ENCODE measurements at regions not wholly inside any gene's neighbourhood (a gene's known extent, or its start where the extent isn't known, plus 50 kb on each side); places are given as distances from the start of the nearest gene placed in this dataset.

GRCh38 chr16:5895976-5896375, 798.4 kb upstream of the EEF2KMT start:
- Histone ChIP-seq H3K4me1 (ENCODE audit: control insufficient read depth in 5 of 5, insufficient read depth in 5 of 5, low read length in 5 of 5) (no peaks in the 10 kb centered on the region), H3K9ac (ENCODE audit: insufficient read depth in 1 of 2, low read length in 2 of 2) (no peak overlapping the region), H3K4me3 (no peak overlapping the region), H3K27ac (ENCODE audit: low read depth in 1 of 2, low read length in 1 of 2) (no peak overlapping the region), H3K36me3 (ENCODE audit: control insufficient read depth in 4 of 4, insufficient read depth in 4 of 4, low read length in 4 of 4) (no peaks in the 10 kb centered on the region), H3K27me3 (ENCODE audit: control insufficient read depth in 3 of 3, insufficient read depth in 3 of 3, low read length in 2 of 3) (no peaks in the 10 kb centered on the region), H3K9me3 (ENCODE audit: control insufficient read depth in 4 of 4, insufficient read depth in 3 of 4, low read length in 3 of 4) (peaks cover 0 to 5% (median 1%) of the 10 kb centered on the region in 4 donors)
- no peak for TF ChIP-seq CTCF (IDR thresholded peaks at IDR 0.05; ENCODE audit: control extremely low read depth, extremely low read depth)
- ATAC-seq (ENCODE audit: insufficient read depth, low FRiP score): no peak
- 24 to 25% methylated on average over 5 of the region's 5 CpGs for WGBS, 2 donors
- peak in 1 of 3 donors; percentile 6 for DNase-seq

- no peak for TF ChIP-seq CTCF (IDR thresholded peaks at IDR 0.05; ENCODE audit: control extremely low read depth, extremely low read depth)
- DNase-seq (no peak), ATAC-seq (ENCODE audit: insufficient read depth, low FRiP score) (no peak)
- no peak overlapping the region for H3K27ac ChIP-seq (ENCODE audit: low read depth in 1 of 2, low read length in 1 of 2)
- H3K36me3 ChIP-seq (ENCODE audit: control insufficient read depth in 4 of 4, insufficient read depth in 4 of 4, low read length in 4 of 4): no peaks in the 10 kb centered on the region
- H3K27me3 ChIP-seq (ENCODE audit: control insufficient read depth in 3 of 3, insufficient read depth in 3 of 3, low read length in 2 of 3): no peaks in the 10 kb centered on the region
- H3K9me3 ChIP-seq (ENCODE audit: control insufficient read depth in 4 of 4, insufficient read depth in 3 of 4, low read length in 3 of 4): peaks cover 0 to 3% (median 0%) of the 10 kb centered on the region in 4 donors
- H3K4me3 ChIP-seq: no peak overlapping the region
- 83 to 85% methylated on average over 4 of the region's 4 CpGs for WGBS, 2 donors
- H3K9ac ChIP-seq (ENCODE audit: insufficient read depth in 1 of 2, low read length in 2 of 2): no peak overlapping the region
- H3K4me1 ChIP-seq (ENCODE audit: control insufficient read depth in 5 of 5, insufficient read depth in 5 of 5, low read length in 5 of 5): no peaks in the 10 kb centered on the region
These were observed 797.5 kb upstream of the EEF2KMT start for GRCh38 chr16:5895137-5895536.

DNA sequence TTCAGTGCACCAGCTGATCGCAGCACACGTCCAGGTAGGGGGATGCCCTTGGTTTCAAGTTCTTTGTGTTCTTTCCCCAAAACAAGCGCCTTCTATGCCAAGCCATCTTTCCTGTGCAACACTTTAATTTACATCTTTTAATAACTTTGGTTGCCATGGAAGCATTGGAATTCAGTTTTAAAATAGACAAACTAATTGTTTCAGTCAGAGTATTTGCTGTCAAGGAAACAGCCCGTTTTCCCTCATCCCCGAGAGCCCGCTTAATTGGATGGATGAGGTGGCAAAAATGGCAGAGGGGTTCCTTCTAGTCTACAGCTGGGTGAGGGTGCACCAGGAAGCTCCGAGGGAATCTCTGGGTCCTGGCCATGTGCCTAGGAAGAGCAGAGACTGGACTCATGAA, 793.7 kb upstream of the EEF2KMT start:
- no peaks in the 10 kb centered on the region for H3K4me1 ChIP-seq (ENCODE audit: control insufficient read depth in 5 of 5, insufficient read depth in 5 of 5, low read length in 5 of 5)
- WGBS, 2 donors: 72% methylated on average over 7 of the region's 7 CpGs
- no peaks in the 10 kb centered on the region for H3K36me3 ChIP-seq (ENCODE audit: control insufficient read depth in 4 of 4, insufficient read depth in 4 of 4, low read length in 4 of 4)
- no peak overlapping the region for H3K4me3 ChIP-seq
- no peak overlapping the region for H3K27ac ChIP-seq (ENCODE audit: low read depth in 1 of 2, low read length in 1 of 2)
- H3K9ac ChIP-seq (ENCODE audit: insufficient read depth in 1 of 2, low read length in 2 of 2): no peak overlapping the region
- no peak for TF ChIP-seq CTCF (IDR thresholded peaks at IDR 0.05; ENCODE audit: control extremely low read depth, extremely low read depth)
- no peak for ATAC-seq (ENCODE audit: insufficient read depth, low FRiP score)
- H3K27me3 ChIP-seq (ENCODE audit: control insufficient read depth in 3 of 3, insufficient read depth in 3 of 3, low read length in 2 of 3): no peaks in the 10 kb centered on the region
- no peak for DNase-seq
- H3K9me3 ChIP-seq (ENCODE audit: control insufficient read depth in 4 of 4, insufficient read depth in 3 of 4, low read length in 3 of 4): peaks cover 0 to 6% (median 0%) of the 10 kb centered on the region in 4 donors

- ATAC-seq (ENCODE audit: insufficient read depth, low FRiP score): no peak
- Histone ChIP-seq H3K9ac (ENCODE audit: insufficient read depth in 1 of 2, low read length in 2 of 2) (no peak overlapping the region), H3K9me3 (ENCODE audit: control insufficient read depth in 4 of 4, insufficient read depth in 3 of 4, low read length in 3 of 4) (peaks cover 0 to 4% (median 0%) of the 10 kb centered on the region in 4 donors), H3K4me1 (ENCODE audit: control insufficient read depth in 5 of 5, insufficient read depth in 5 of 5, low read length in 5 of 5) (no peaks in the 10 kb centered on the region), H3K4me3 (no peak overlapping the region), H3K36me3 (ENCODE audit: control insufficient read depth in 4 of 4, insufficient read depth in 4 of 4, low read length in 4 of 4) (no peaks in the 10 kb centered on the region), H3K27ac (ENCODE audit: low read depth in 1 of 2, low read length in 1 of 2) (no peak overlapping the region), H3K27me3 (ENCODE audit: control insufficient read depth in 3 of 3, insufficient read depth in 3 of 3, low read length in 2 of 3) (no peaks in the 10 kb centered on the region)
- no peak for TF ChIP-seq CTCF (IDR thresholded peaks at IDR 0.05; ENCODE audit: control extremely low read depth, extremely low read depth)
- no peak for DNase-seq
- 73 to 80% methylated on average over 6 of the region's 6 CpGs for WGBS, 2 donors
These were observed 787.9 kb upstream of the EEF2KMT start for GRCh38 chr16:5885521-5885920.

Data from lung (tissue), 11 donors.